ENCODE measurements at regions not wholly inside any gene's neighbourhood (a gene's known extent, or its start where the extent isn't known, plus 50 kb on each side); places are given as distances from the start of the nearest gene placed in this dataset.

GRCh38 chr11:38208951-38209350, 1610.9 kb upstream of the RAG2 start:
- Histone ChIP-seq H3K27me3 (ENCODE audit: control insufficient read depth, insufficient read depth) (no peaks in the 10 kb centered on the region), H3K9me3 (ENCODE audit: control insufficient read depth, low read length) (no peaks in the 10 kb centered on the region), H3K27ac (ENCODE audit: low read length) (no peak overlapping the region), H3K4me3 (ENCODE audit: low read length) (no peak overlapping the region), H3K4me1 (ENCODE audit: control insufficient read depth, insufficient read depth, low read length) (no peaks in the 10 kb centered on the region)
- DNase-seq (no peak), ATAC-seq (no peak)
- intact Hi-C loops (cut with DNase I): no loop called here
- WGBS: 69% methylated on average over 2 of the region's 2 CpGs

GRCh38 chr11:38206663-38207062, 1608.6 kb upstream of the RAG2 start:
- 79% methylated on average over 2 of the region's 2 CpGs for WGBS
- no peak for DNase-seq
- Histone ChIP-seq H3K4me3 (ENCODE audit: low read length) (no peak overlapping the region), H3K4me1 (ENCODE audit: control insufficient read depth, insufficient read depth, low read length) (no peaks in the 10 kb centered on the region), H3K9me3 (ENCODE audit: control insufficient read depth, low read length) (no peaks in the 10 kb centered on the region), H3K27me3 (ENCODE audit: control insufficient read depth, insufficient read depth) (no peaks in the 10 kb centered on the region), H3K27ac (ENCODE audit: low read length) (no peak overlapping the region)
- intact Hi-C loops (cut with DNase I): no loop called here
- no peak for ATAC-seq

GRCh38 chr11:38191101-38191500, 1593.1 kb upstream of the RAG2 start:
- H3K27ac ChIP-seq (ENCODE audit: low read length): no peak overlapping the region
- no peak overlapping the region for H3K4me3 ChIP-seq (ENCODE audit: low read length)
- H3K27me3 ChIP-seq (ENCODE audit: control insufficient read depth, insufficient read depth): no peaks in the 10 kb centered on the region
- H3K9me3 ChIP-seq (ENCODE audit: control insufficient read depth, low read length): no peaks in the 10 kb centered on the region
- DNase-seq (no peak), ATAC-seq (no peak)
- WGBS: 51% methylated on average over 1 of the region's 1 CpG
- intact Hi-C loops (cut with DNase I): no loop called here
- no peaks in the 10 kb centered on the region for H3K4me1 ChIP-seq (ENCODE audit: control insufficient read depth, insufficient read depth, low read length)

GRCh38 chr11:38182126-38182866, 1584.3 kb upstream of the RAG2 start:
- 34% methylated on average over 1 of the region's 1 CpG for WGBS
- DNase-seq (no peak), ATAC-seq (peak; percentile 50 to 85)
- no peaks in the 10 kb centered on the region for H3K4me1 ChIP-seq (ENCODE audit: control insufficient read depth, insufficient read depth, low read length)
- no peaks in the 10 kb centered on the region for H3K9me3 ChIP-seq (ENCODE audit: control insufficient read depth, low read length)
- H3K27ac ChIP-seq (ENCODE audit: low read length): no peak overlapping the region
- intact Hi-C loops (cut with DNase I): no loop called here
- H3K4me3 ChIP-seq (ENCODE audit: low read length): peak overlapping the region; percentile 6
- H3K27me3 ChIP-seq (ENCODE audit: control insufficient read depth, insufficient read depth): no peaks in the 10 kb centered on the region

- Histone ChIP-seq H3K27ac (ENCODE audit: low read length) (no peak overlapping the region), H3K27me3 (ENCODE audit: control insufficient read depth, insufficient read depth) (no peaks in the 10 kb centered on the region), H3K4me1 (ENCODE audit: control insufficient read depth, insufficient read depth, low read length) (no peaks in the 10 kb centered on the region), H3K9me3 (ENCODE audit: control insufficient read depth, low read length) (no peaks in the 10 kb centered on the region), H3K4me3 (ENCODE audit: low read length) (no peak overlapping the region)
- WGBS: 91% methylated on average over 12 of the region's 12 CpGs
- DNase-seq (no peak), ATAC-seq (no peak)
- intact Hi-C loops (cut with DNase I): no loop called here
Observed at GRCh38 chr11:38176686-38177322, 1578.8 kb upstream of the RAG2 start.

DNA sequence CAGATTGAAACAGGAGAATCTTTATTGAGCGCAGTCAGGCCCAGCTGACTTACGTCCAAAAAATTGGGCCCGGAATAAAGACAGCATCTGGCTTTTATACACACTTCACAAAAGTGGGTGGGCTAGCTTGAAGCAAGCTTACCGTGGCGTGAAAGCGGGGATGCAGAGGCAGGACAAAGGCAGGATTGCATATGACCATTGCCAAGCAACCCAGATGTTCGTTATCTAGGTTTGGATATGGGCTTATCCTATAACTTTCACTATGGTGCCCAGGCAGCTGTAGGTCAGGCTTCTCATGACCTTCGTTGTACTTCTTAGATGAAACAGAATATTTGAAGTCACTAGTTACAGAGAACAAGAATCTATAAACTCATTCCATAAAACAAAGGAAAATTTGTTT, 1575.6 kb upstream of the RAG2 start:
- no peak for ATAC-seq
- no peak overlapping the region for H3K4me3 ChIP-seq (ENCODE audit: low read length)
- DNase-seq: peak in 1 of 3 donors; percentile 47
- H3K27ac ChIP-seq (ENCODE audit: low read length): no peak overlapping the region
- no peaks in the 10 kb centered on the region for H3K27me3 ChIP-seq (ENCODE audit: control insufficient read depth, insufficient read depth)
- H3K4me1 ChIP-seq (ENCODE audit: control insufficient read depth, insufficient read depth, low read length): no peaks in the 10 kb centered on the region
- H3K9me3 ChIP-seq (ENCODE audit: control insufficient read depth, low read length): no peaks in the 10 kb centered on the region
- intact Hi-C loops (cut with DNase I): no loop called here
- 59% methylated on average over 8 of the region's 8 CpGs for WGBS

- DNase-seq (no peak), ATAC-seq (no peak)
- Histone ChIP-seq H3K4me1 (ENCODE audit: control insufficient read depth, insufficient read depth, low read length) (no peaks in the 10 kb centered on the region), H3K9me3 (ENCODE audit: control insufficient read depth, low read length) (no peaks in the 10 kb centered on the region), H3K4me3 (ENCODE audit: low read length) (no peak overlapping the region), H3K27me3 (ENCODE audit: control insufficient read depth, insufficient read depth) (no peaks in the 10 kb centered on the region), H3K27ac (ENCODE audit: low read length) (no peak overlapping the region)
- 16% methylated on average over 1 of the region's 1 CpG for WGBS
- intact Hi-C loops (cut with DNase I): no loop called here
Observed at GRCh38 chr11:38169286-38169685, 1571.2 kb upstream of the RAG2 start.

- Histone ChIP-seq H3K4me1 (ENCODE audit: control insufficient read depth, insufficient read depth, low read length) (no peaks in the 10 kb centered on the region), H3K4me3 (ENCODE audit: low read length) (no peak overlapping the region), H3K9me3 (ENCODE audit: control insufficient read depth, low read length) (no peaks in the 10 kb centered on the region), H3K27me3 (ENCODE audit: control insufficient read depth, insufficient read depth) (no peaks in the 10 kb centered on the region), H3K27ac (ENCODE audit: low read length) (no peak overlapping the region)
- intact Hi-C loops (cut with DNase I): no loop called here
- no peak for ATAC-seq
- no peak for DNase-seq
Observed at GRCh38 chr11:38163526-38163925, 1565.5 kb upstream of the RAG2 start.

DNA sequence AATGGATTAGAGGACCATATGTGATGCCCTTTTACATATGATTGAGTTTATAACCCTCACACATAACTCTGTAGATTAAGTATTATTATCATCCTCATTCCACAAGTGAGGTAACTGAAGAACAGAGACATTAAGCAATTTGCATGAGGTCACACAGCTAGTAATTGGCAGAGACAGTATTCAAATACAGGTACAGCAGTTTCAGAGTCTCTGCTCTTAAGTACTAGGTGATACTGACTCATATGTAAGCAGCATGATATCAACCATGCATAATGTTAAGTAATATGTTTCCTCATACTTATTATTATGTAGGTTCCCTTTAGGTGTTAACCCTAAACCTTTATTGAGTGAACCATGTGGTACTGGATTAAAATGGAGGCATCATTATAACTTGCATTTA, 1562.4 kb upstream of the RAG2 start:
- no peak overlapping the region for H3K27ac ChIP-seq (ENCODE audit: low read length)
- intact Hi-C loops (cut with DNase I): no loop called here
- no peak for DNase-seq
- no peaks in the 10 kb centered on the region for H3K4me1 ChIP-seq (ENCODE audit: control insufficient read depth, insufficient read depth, low read length)
- no peaks in the 10 kb centered on the region for H3K27me3 ChIP-seq (ENCODE audit: control insufficient read depth, insufficient read depth)
- no peaks in the 10 kb centered on the region for H3K9me3 ChIP-seq (ENCODE audit: control insufficient read depth, low read length)
- H3K4me3 ChIP-seq (ENCODE audit: low read length): no peak overlapping the region
- no peak for ATAC-seq

- no peak overlapping the region for H3K4me3 ChIP-seq (ENCODE audit: low read length)
- DNase-seq: no peak
- H3K27ac ChIP-seq (ENCODE audit: low read length): no peak overlapping the region
- ATAC-seq: no peak
- H3K9me3 ChIP-seq (ENCODE audit: control insufficient read depth, low read length): no peaks in the 10 kb centered on the region
- WGBS: 77% methylated on average over 2 of the region's 2 CpGs
- intact Hi-C loops (cut with DNase I): no loop called here
- H3K4me1 ChIP-seq (ENCODE audit: control insufficient read depth, insufficient read depth, low read length): no peaks in the 10 kb centered on the region
- H3K27me3 ChIP-seq (ENCODE audit: control insufficient read depth, insufficient read depth): no peaks in the 10 kb centered on the region
Observed at GRCh38 chr11:38159038-38159437, 1561.0 kb upstream of the RAG2 start.

DNA sequence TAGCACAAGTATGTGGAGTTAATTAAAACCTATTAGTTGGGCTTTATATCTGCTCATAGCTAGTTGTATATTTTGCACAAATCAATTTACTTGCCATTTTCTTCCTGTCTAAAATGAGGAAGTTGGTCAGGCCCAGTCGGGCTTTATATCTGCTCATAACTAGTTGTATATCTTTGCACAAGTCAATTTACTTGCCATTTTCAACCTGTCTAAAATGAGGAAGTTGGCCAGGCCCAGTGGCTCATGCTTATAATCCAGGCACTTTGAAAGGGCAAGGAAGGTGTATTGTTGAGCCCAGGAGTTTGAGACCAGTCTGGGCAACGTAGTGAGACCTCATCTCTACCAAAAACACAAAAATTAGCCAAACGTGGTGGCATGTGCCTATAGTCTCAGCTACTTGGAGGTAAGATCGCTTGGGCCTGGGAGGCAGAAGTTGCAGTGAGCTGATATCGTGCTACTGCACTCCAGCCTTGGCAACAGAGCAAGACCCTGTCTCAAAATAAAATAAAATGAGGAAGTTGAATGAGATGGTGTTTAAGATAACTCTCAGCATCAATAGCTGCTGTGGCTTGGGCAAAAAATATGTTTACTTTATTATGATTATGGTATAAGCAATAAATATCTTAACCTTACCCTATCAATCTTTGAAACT, 1558.6 kb upstream of the RAG2 start:
- 67% methylated on average over 5 of the region's 5 CpGs for WGBS
- no peaks in the 10 kb centered on the region for H3K27me3 ChIP-seq (ENCODE audit: control insufficient read depth, insufficient read depth)
- no peak for ATAC-seq

More for the DNA sequence above, 1558.6 kb upstream of the RAG2 start:
- Histone ChIP-seq H3K27ac (ENCODE audit: low read length) (no peak overlapping the region), H3K4me1 (ENCODE audit: control insufficient read depth, insufficient read depth, low read length) (no peaks in the 10 kb centered on the region), H3K9me3 (ENCODE audit: control insufficient read depth, low read length) (no peaks in the 10 kb centered on the region), H3K4me3 (ENCODE audit: low read length) (no peak overlapping the region)
- intact Hi-C loops (cut with DNase I): no loop called here
- no peak for DNase-seq
